Occipital lobe (tissue), 1 donor: ENCODE measurements at regions not wholly inside any gene's neighbourhood (a gene's known extent, or its start where the extent isn't known, plus 50 kb on each side); places are given as distances from the start of the nearest gene placed in this dataset.

Experiments used
- DNase-seq: peaks from one replicate; lab custom pipeline; 2025; lab: John Stamatoyannopoulos, UW

GRCh38 chr2:200054681-200055468, 99.5 kb downstream of the MAIP1 start:
- no peak for DNase-seq

- no peak for DNase-seq
Observed at GRCh38 chr2:200056105-200056504, 100.7 kb downstream of the MAIP1 start.

GRCh38 chr2:200063155-200063554, 107.8 kb downstream of the MAIP1 start:
- DNase-seq, result no peak

DNA sequence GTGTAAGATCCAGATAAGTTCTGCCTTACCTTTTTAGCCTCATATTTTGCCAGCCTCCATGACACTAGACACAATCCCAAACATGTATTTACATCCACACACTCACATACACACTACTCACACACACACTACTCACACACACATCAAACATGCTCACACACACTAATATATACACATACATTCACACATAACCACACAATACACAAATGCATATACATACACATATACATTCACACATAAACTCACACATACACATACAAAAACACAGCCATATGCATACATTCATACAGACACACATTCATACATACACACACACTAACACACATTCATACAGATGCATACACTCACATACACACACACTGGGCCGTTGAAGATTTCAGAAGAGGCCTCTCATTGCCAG, 109.5 kb downstream of the MAIP1 start:
- no peak for DNase-seq

DNA sequence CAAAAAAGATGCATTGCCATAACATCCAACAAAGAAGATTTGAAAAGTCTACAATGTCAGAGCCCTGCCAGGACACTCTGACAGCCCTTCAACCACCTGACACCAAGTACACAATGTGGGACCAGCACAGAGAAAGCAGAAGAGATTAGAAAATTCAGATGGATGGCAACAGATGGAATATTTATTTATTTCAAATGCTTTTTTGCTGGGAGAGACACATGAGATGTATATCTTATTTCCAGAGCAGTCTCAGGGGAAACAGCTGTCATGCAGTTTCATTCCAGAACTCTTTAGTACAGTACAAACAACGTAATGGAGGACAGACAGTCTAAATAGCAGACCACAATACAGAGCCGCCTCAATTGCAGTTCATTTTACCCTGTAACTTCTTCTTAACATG, 110.1 kb downstream of the MAIP1 start:
- no peak for DNase-seq

- DNase-seq, result no peak
Observed at GRCh38 chr2:200066417-200066816, 111.0 kb downstream of the MAIP1 start.

GRCh38 chr2:200068642-200069041, 113.3 kb downstream of the MAIP1 start:
- no peak for DNase-seq

DNA sequence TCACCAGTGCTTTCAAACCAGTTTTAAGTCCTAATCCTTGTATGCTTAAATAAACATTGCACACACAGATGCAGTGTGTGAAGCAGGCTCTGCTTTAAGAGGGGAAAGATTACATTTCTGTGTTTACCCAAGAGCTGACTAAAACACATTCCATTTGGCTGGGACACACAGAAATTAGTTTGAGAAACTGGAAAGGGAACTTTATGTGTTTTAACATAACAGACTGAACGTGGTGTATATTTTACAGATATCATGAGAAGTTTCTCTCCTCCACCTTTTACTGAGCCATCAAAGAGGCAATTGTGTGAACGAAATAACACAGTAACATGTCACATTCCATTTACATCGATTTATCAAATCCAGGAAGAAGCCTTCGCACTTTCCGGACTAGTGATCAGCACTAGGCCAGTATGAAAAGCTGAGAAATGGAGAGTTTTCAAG, 121.8 kb downstream of the MAIP1 start:
- no peak for DNase-seq

- no peak for DNase-seq
Observed at GRCh38 chr2:200077838-200078237, 122.5 kb downstream of the MAIP1 start.

- DNase-seq, result no peak
Observed at GRCh38 chr2:200079356-200079755, 124.0 kb downstream of the MAIP1 start.

GRCh38 chr2:200081236-200081635, 125.9 kb downstream of the MAIP1 start:
- DNase-seq, result no peak

DNA sequence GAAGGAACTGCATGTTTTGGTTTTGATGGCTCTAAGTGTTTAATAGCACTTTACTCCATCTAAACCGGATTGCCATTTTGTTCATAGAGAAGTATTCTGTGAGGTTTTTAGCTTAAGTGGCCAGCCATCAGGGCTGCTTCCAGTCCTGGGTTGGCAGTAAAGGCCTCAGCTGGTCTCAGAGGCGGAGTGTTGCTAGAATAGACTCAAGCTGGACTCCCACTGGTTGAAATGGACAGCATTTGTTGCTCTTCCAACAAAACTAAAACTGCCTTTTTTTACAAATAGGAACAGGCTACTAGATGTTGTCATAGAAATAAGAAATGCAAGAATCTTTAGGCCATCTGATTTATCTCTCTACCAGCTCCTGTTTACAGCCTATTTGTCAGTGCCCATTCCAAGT, 126.4 kb downstream of the MAIP1 start:
- no peak for DNase-seq

DNA sequence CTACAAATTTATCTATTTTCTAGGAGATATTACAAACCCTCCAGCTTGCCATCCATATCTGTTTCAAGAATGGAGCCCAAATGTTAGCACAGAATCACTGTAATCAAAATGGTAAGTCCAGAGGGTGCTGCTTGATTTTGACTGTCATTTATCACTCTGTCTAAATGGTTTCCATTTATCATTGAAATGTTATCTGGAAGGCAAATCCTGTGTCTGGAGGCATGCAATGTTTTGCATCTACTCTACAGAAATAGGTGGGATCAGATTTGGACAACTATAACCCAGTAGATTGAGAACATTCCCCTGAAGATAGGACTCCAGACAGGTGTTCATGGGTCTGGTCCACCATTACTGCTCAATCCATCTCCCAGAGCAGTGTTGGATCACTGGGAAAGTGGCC, 128.7 kb downstream of the MAIP1 start:
- no peak for DNase-seq

GRCh38 chr2:200086911-200087310, 131.5 kb downstream of the MAIP1 start:
- peak; percentile 30 for DNase-seq

DNA sequence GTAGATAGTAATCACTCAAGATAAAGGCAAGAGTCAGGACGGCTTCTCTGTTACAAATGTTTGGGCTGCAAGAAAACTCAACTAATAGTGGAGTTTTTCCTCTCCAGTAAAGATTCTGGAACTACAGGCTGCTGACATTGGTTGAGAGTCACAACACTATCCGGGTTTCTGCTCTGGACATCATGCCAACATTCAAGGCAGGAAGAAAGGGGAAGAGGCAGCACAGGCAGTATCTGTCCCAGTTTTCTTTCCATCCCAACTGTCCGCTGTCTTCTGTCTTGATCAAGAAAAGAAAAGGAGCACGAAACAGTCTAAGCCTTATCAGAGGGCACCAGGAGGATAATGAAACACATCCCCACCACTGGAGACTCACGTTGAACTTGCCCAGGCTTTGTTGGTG, 132.1 kb downstream of the MAIP1 start:
- DNase-seq, result no peak

DNA sequence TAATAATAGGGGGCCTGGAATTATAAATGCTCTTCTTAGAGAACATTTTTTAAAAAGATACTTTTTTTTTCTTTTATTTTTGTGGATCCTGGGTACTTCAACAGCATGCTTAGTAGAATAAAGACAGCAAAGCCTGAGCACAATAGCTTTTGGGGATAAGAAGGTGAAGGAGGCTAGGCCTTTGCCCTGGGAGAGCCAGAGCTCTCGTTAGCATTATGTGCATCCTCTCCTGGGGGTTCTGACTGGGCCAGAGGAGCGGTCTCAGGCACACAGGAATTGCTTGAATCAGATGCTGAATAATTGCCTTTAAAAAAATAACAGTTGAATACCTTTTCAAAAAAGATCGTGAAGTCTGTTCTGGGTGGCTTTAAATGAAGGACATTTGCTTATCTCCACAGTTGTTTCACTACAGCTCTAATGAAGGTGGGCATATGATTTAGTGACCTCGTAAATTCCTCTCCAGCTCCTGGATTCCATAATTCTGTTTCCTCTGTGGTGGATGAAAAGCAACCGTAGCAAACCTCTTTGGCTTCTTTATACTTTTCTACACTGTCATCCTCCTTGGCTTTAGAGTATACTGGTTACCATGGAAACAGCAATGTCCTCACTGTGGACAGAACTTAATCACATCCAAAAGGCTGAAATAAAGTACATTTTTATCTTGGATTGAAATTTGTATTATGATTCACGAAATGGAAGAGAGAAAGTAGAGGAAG, 133.8 kb downstream of the MAIP1 start:
- DNase-seq, result no peak

DNA sequence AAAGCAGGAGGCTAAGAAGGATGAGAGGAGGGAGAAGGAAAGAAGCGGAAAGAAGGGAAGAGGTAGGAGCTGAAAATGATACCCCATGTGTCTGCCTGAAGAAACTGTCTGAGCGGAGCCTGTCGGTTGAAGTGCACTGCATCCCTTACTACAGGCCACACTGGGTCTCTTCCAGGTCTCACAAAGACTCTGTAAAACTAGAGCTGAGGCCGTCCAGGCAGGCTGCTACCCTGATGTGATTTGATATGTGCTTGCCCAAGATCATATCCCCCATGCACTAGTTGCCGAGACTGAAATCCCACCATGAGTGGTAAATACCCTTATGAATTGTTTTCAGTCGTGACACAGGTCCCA, 134.4 kb downstream of the MAIP1 start:
- no peak for DNase-seq

DNA sequence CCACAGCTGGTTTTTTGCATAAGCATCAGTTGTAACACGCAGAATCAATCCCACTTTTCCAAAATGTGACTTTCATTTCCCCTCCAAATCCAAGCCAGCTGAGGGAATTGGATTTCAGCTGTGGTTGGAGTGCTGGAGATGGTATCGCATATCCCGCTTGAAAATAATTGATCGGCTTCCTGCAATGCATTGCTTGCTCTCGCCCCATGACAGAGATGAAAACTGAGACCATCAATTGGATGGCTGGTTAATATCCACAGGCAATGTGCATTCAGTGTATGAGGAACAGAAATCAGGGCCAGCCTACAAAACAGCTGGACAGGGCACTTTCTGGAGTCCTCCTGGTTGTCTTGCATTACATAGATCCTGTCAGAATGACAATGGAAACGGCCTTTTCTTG, 135.3 kb downstream of the MAIP1 start:
- no peak for DNase-seq

- no peak for DNase-seq
Observed at GRCh38 chr2:200091126-200091525, 135.7 kb downstream of the MAIP1 start.

- DNase-seq, result no peak
Observed at GRCh38 chr2:200092235-200092634, 136.9 kb downstream of the MAIP1 start.

DNA sequence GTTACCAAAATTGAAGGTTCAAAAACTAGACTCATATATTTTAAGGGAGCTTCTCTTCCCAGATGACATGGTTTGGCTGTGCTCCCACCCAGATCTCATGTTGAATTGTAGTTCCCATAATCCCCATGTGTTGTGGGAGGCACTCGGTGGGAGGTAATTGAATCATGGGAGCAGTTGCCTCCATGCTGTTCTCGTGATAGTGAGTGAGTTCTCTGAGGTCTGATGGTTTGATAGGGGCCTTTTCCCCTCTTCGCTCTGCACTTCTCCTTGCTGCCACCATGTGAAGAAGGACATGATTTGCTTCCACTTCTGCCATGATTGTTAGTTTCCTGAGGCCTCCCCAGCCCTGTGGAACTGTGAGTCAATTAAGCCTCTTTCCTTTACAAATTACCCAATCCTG, 140.1 kb downstream of the MAIP1 start:
- no peak for DNase-seq

DNA sequence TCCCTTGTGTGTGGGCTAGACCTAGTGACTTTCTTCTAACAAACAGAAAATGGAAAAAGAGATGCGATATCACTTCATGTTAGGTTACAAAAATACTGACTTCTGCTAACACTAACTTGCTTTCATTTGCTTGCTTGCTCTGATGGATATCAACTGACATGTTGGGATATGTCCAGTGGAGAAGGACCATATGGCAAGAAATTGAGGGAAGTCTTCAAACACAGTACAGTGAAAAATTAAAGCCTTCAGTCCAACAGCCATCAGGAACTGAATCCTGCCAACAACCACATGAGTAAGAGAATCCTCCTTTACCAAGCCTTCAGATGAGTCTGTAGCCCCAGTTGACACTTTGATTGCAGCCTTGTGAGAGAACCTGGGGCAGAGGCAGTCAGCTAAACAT, 143.9 kb downstream of the MAIP1 start:
- no peak for DNase-seq

- no peak for DNase-seq
Observed at GRCh38 chr2:200100027-200100426, 144.6 kb downstream of the MAIP1 start.
